CD14-positive monocyte (primary cell): ENCODE measurements at regions not wholly inside any gene's neighbourhood (a gene's known extent, or its start where the extent isn't known, plus 50 kb on each side); places are given as distances from the start of the nearest gene placed in this dataset.

Experiments
- DNase-seq, 3 donors: peaks; one replicate each; pipeline ENCODE4 v3.0.0-alpha.2; 2011 to 2022
- H2AFZ ChIP-seq: 2 replicates; pipeline ENCODE4 v1.6.0; 2012; ENCODE audit warnings: mild to moderate bottlenecking, low read depth, low read length, inconsistent platforms; ENCODE audit not compliant: insufficient read depth, poor library complexity, severe bottlenecking
- H3K27ac ChIP-seq, 2 donors: 1 replicate in 1 of 2; 2 replicates in 1 of 2; pipeline ENCODE4 v1.5.1; 2012 to 2013; ENCODE audit warnings: low read length in 2 of 2, control low read depth in 1 of 2, inconsistent platforms in 1 of 2, low read depth in 1 of 2, mild to moderate bottlenecking in 1 of 2
- H3K27me3 ChIP-seq, 2 donors: one replicate each; pipeline versions ENCODE4 v1.6.0 to v1.6.1; 2011 to 2013; ENCODE audit warnings: low read length in 2 of 2; ENCODE audit not compliant: control insufficient read depth in 2 of 2, insufficient read depth in 2 of 2
- H3K36me3 ChIP-seq, 2 donors: replicated peaks in 1 of 2; 1 replicate in 1 of 2; 2 replicates in 1 of 2; pipeline versions ENCODE4 v1.5.1 to v1.6.1; 2012 to 2013; ENCODE audit warnings: low read length in 2 of 2, control low read depth in 1 of 2, inconsistent platforms in 1 of 2, mild to moderate bottlenecking in 1 of 2; ENCODE audit not compliant: insufficient read depth in 2 of 2, control insufficient read depth in 1 of 2
- H3K4me1 ChIP-seq, 2 donors: 1 replicate in 1 of 2; 2 replicates in 1 of 2; pipeline versions ENCODE4 v1.5.1 to v1.6.1; 2012 to 2013; ENCODE audit warnings: low read length in 2 of 2, control low read depth in 1 of 2, inconsistent platforms in 1 of 2, mild to moderate bottlenecking in 1 of 2, moderate library complexity in 1 of 2; ENCODE audit not compliant: insufficient read depth in 2 of 2, control insufficient read depth in 1 of 2
- H3K4me2 ChIP-seq: replicated peaks from 2 replicates; pipeline ENCODE3; 2012; ENCODE audit warnings: low read length, moderate library complexity, mild to moderate bottlenecking; ENCODE audit not compliant: poor library complexity, severe bottlenecking; ENCODE audit errors: extremely low read depth
- H3K4me3 ChIP-seq, 3 experiments: fragments of 200-600 bp in 1 of 3; sonication (generic) in 1 of 3; replicated peaks in 1 of 3; 1 replicate in 2 of 3; 2 replicates in 1 of 3; pipeline ENCODE4 v1.5.1; 2011 to 2013; ENCODE audit warnings: low read length in 3 of 3, mild to moderate bottlenecking in 3 of 3, control low read depth in 2 of 3, low read depth in 2 of 3, inconsistent platforms in 1 of 3, moderate library complexity in 1 of 3
- H3K79me2 ChIP-seq: 2 replicates; pipeline ENCODE4 v1.6.0; 2012; ENCODE audit warnings: mild to moderate bottlenecking, control low read depth, inconsistent platforms, low read length, moderate library complexity; ENCODE audit not compliant: insufficient read depth
- H3K9ac ChIP-seq: 2 replicates; pipeline ENCODE4 v1.6.0; 2017; ENCODE audit warnings: low read length, mild to moderate bottlenecking; ENCODE audit not compliant: insufficient read depth, poor library complexity, severe bottlenecking
- H3K9me3 ChIP-seq, 2 donors: replicated peaks in 1 of 2; 1 replicate in 1 of 2; 2 replicates in 1 of 2; pipeline versions ENCODE4 v1.5.1 to v1.6.1; 2012 to 2013; ENCODE audit warnings: low read length in 2 of 2, control low read depth in 1 of 2; ENCODE audit not compliant: control insufficient read depth in 1 of 2, insufficient read depth in 1 of 2
- H4K20me1 ChIP-seq: 2 replicates; pipeline ENCODE4 v1.6.0; 2012; ENCODE audit warnings: mild to moderate bottlenecking, low read length, control low read depth, moderate library complexity; ENCODE audit not compliant: insufficient read depth
- H3K27ac Mint-ChIP-seq, 7 donors: one replicate each; pipeline ENCODE4 v1.8.0; 2020; ENCODE audit warnings: mild to moderate bottlenecking in 7 of 7, mixed read lengths in 7 of 7, moderate library complexity in 6 of 7, inconsistent platforms in 2 of 7
- H3K27me3 Mint-ChIP-seq, 3 donors: one replicate each; pipeline ENCODE4 v1.8.0; 2021 to 2022; ENCODE audit warnings: low read depth in 3 of 3, mild to moderate bottlenecking in 3 of 3, mixed read lengths in 3 of 3, moderate library complexity in 3 of 3, inconsistent platforms in 1 of 3
- H3K36me3 Mint-ChIP-seq, 2 donors: one replicate each; pipeline ENCODE4 v1.8.0; 2020; ENCODE audit warnings: mixed read lengths in 2 of 2, inconsistent platforms in 1 of 2, mild to moderate bottlenecking in 1 of 2
- H3K4me1 Mint-ChIP-seq: one replicate; pipeline ENCODE4 v1.8.0; 2020; ENCODE audit warnings: mild to moderate bottlenecking, mixed read lengths
- H3K4me3 Mint-ChIP-seq, 2 donors: one replicate each; pipeline ENCODE4 v1.8.0; 2020; ENCODE audit warnings: mild to moderate bottlenecking in 2 of 2, mixed read lengths in 2 of 2, moderate library complexity in 1 of 2
- H3K9me3 Mint-ChIP-seq, 7 donors: one replicate each; pipeline ENCODE4 v1.8.0; 2020 to 2022; ENCODE audit warnings: mixed read lengths in 7 of 7, mild to moderate bottlenecking in 6 of 7, moderate library complexity in 6 of 7, inconsistent platforms in 2 of 7
- WGBS: methylation state at CpG from one replicate; pipeline ENCODE4 v1.1.5; 2013; ENCODE audit warnings: missing lambda C conversion rate; ENCODE audit not compliant: insufficient coverage; 5-methylcytosine and 5-hydroxymethylcytosine counted together
- intact Hi-C, 2 donors: fragments of 100-400 bp; cut with micrococcal nuclease; formaldehyde crosslinking; loops; one replicate each; pipeline versions ENCODE4 v1.15.0 to v1.15.1; 2023
- TF ChIP-seq, protein P1 (sequence below): fragments of 200-600 bp; IDR thresholded peaks from one replicate; pipeline ENCODE4 v1.8.0; 2022; ENCODE audit warnings: antibody characterized with exemption, mild to moderate bottlenecking

DNA sequence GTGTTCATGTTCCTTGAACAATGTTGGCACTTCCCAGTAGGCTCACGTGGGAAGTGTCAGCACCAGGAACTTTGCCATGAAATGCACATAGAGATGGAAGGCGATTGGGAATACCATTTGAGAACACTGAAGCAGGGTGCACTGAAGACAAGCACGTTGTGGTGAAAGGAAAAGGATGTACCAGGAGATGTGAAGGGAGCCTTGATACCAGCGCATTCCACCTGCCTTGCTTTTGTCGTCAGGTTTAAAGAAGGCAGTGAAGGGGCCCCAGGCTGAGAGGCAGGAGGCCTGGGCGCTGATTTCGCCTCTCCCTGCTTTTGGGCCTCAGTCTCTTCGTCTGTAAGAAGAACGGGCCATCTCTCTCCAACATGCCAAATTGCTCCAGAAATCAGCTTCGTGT, 194.5 kb upstream of the HES1 start:
- Histone ChIP-seq H3K4me1 (no peaks in the 10 kb centered on the region), H3K9ac (no peak overlapping the region), H3K36me3 (no peaks in the 10 kb centered on the region), H3K27me3 (peaks cover 0 to 3% of the 10 kb centered on the region in 2 donors), H3K27ac (no peak overlapping the region), H3K9me3 (no peaks in the 10 kb centered on the region), H4K20me1 (no peaks in the 10 kb centered on the region), H3K4me2 (no peak overlapping the region), H2AFZ (no peak overlapping the region), H3K4me3 (no peak overlapping the region), H3K79me2 (no peaks in the 10 kb centered on the region)
- H3K4me1 Mint-ChIP-seq, result no peaks in the 10 kb centered on the region
- H3K4me3 Mint-ChIP-seq, result no peak overlapping the region
- no peak overlapping the region for H3K27ac Mint-ChIP-seq
- intact Hi-C loops, result no loop called here
- WGBS, result 92% methylated on average over 8 of the region's 10 CpGs
- no peak for DNase-seq
- peaks cover 16 to 21% (median 17%) of the 10 kb centered on the region in 3 donors for H3K27me3 Mint-ChIP-seq
- H3K9me3 Mint-ChIP-seq, result peaks cover 0 to 2% (median 0%) of the 10 kb centered on the region in 7 donors
- no peaks in the 10 kb centered on the region for H3K36me3 Mint-ChIP-seq
- TF ChIP-seq, protein P1, sequence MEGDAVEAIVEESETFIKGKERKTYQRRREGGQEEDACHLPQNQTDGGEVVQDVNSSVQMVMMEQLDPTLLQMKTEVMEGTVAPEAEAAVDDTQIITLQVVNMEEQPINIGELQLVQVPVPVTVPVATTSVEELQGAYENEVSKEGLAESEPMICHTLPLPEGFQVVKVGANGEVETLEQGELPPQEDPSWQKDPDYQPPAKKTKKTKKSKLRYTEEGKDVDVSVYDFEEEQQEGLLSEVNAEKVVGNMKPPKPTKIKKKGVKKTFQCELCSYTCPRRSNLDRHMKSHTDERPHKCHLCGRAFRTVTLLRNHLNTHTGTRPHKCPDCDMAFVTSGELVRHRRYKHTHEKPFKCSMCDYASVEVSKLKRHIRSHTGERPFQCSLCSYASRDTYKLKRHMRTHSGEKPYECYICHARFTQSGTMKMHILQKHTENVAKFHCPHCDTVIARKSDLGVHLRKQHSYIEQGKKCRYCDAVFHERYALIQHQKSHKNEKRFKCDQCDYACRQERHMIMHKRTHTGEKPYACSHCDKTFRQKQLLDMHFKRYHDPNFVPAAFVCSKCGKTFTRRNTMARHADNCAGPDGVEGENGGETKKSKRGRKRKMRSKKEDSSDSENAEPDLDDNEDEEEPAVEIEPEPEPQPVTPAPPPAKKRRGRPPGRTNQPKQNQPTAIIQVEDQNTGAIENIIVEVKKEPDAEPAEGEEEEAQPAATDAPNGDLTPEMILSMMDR, result no peak

DNA sequence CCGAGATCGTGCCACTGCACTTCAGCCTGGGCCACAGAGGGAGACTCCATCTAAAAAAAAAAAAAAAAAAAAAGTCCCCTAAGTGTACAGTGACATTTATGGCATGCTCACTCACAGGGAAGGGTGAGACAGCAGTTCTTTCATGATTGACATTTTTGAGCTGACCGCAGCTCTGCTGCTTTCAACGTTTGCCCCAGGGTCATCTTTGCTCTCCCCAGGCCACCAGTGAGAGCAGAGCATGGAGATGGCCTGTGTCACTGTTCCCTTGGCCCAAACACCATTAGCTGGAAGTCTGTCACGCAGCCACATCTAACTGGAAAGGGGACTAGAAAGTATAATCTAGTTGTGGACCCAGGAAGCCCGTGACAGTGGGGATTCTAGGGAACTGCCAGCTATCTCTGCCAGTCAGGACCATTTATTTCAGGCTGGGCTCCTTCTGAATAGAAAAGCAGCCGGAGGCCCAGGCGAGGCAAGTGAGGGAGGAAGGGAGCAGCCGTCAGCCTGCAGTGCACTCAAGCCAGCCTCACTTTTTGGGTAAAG, 193.4 kb upstream of the HES1 start:
- Histone ChIP-seq H4K20me1 (no peaks in the 10 kb centered on the region), H3K9me3 (no peaks in the 10 kb centered on the region), H3K79me2 (no peaks in the 10 kb centered on the region), H3K36me3 (no peaks in the 10 kb centered on the region), H3K9ac (no peak overlapping the region), H3K4me2 (no peak overlapping the region), H3K27ac (no peak overlapping the region), H3K27me3 (peaks cover 0 to 6% of the 10 kb centered on the region in 2 donors), H3K4me1 (no peaks in the 10 kb centered on the region), H2AFZ (no peak overlapping the region), H3K4me3 (no peak overlapping the region)
- no peaks in the 10 kb centered on the region for H3K36me3 Mint-ChIP-seq
- peaks cover 0 to 2% (median 0%) of the 10 kb centered on the region in 7 donors for H3K9me3 Mint-ChIP-seq
- no peak overlapping the region for H3K4me3 Mint-ChIP-seq
- 82% methylated on average over 6 of the region's 9 CpGs for WGBS
- intact Hi-C loops, result no loop called here
- no peak for DNase-seq
- no peaks in the 10 kb centered on the region for H3K4me1 Mint-ChIP-seq
- no peak overlapping the region for H3K27ac Mint-ChIP-seq
- H3K27me3 Mint-ChIP-seq, result peaks cover 18 to 25% (median 22%) of the 10 kb centered on the region in 3 donors
- TF ChIP-seq, protein P1, result no peak
